ENCODE measurements at regions not wholly inside any gene's neighbourhood (a gene's known extent, or its start where the extent isn't known, plus 50 kb on each side); places are given as distances from the start of the nearest gene placed in this dataset.

DNA sequence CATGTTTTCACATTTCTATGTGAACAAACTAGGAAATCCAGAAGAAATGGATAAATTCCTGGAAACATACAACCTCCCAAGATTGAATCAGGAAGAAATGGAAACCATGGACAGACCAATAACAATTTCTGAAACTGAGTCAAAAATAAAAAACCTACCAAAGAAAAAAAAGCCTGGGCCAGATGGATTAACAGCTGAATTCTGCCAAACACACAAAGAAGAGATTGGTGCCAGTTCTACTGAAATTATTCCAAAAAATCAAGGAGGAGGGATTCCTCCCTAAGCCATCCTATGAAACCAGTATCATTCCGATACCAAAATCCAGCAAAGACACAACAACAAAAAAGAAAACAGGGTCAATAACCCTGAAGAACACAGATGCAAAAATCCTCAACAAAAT lies 166.9 kb upstream of the FBXL7 start:
- in situ Hi-C loops (cut with MboI; ENCODE audit: low sequenced_read_pairs) = no loop called here
- Histone ChIP-seq H3K4me2 (ENCODE audit: low read depth, low read length) (no peak overlapping the region), H4K5ac (ENCODE audit: low read depth, low read length) (no peak overlapping the region), H3K18ac (ENCODE audit: low read depth, low read length) (no peak overlapping the region), H3K9me1 (ENCODE audit: insufficient read depth, low read length) (no peaks in the 10 kb centered on the region), H4K8ac (ENCODE audit: low read depth in 2 of 2, low read length in 2 of 2) (no peak overlapping the region), H3K56ac (ENCODE audit: extremely low read depth, insufficient read depth, low read length) (no peak overlapping the region), H2BK5ac (ENCODE audit: low read depth, low read length, poor library complexity, severe bottlenecking) (no peak overlapping the region), H3K9ac (ENCODE audit: low read depth, low read length) (no peak overlapping the region), H2BK15ac (ENCODE audit: low read depth, low read length) (no peak overlapping the region), H3K23ac (ENCODE audit: low read depth, low read length) (no peak overlapping the region), H4K91ac (ENCODE audit: insufficient read depth, low read depth, low read length) (no peak overlapping the region), H3K14ac (replicated peaks; ENCODE audit: low read depth, low read length) (no peak overlapping the region), H3K9me3 (ENCODE audit: control insufficient read depth, insufficient read depth, low read length) (no peaks in the 10 kb centered on the region), H3K4me1 (ENCODE audit: control insufficient read depth, insufficient read depth, low read length) (no peaks in the 10 kb centered on the region), H2BK120ac (ENCODE audit: low read depth, low read length) (no peak overlapping the region), H2AK9ac (replicated peaks; ENCODE audit: low read depth, low read length, poor library complexity) (no peak overlapping the region), H2AK5ac (ENCODE audit: low read depth, low read length) (no peak overlapping the region), H3K27me3 (ENCODE audit: control insufficient read depth, insufficient read depth, low read length) (no peaks in the 10 kb centered on the region; the same call in 1 of the 2 replicates), H2AFZ (replicated peaks; ENCODE audit: low read length, poor library complexity) (no peak overlapping the region), H3K27ac (ENCODE audit: insufficient read depth, low read length) (no peak overlapping the region), H3K4ac (ENCODE audit: low read depth, low read length) (no peak overlapping the region), H2BK20ac (ENCODE audit: low read depth, low read length) (no peak overlapping the region), H3K4me3 (ENCODE audit: insufficient read depth, low read depth, low read length) (no peak overlapping the region), H3K79me1 (ENCODE audit: low read depth in 1 of 2, low read length in 2 of 2) (no peaks in the 10 kb centered on the region), H4K20me1 (ENCODE audit: insufficient read depth, low read length) (no peaks in the 10 kb centered on the region), H3K36me3 (ENCODE audit: control insufficient read depth, insufficient read depth, low read length) (no peaks in the 10 kb centered on the region)
- no TSS peak for BruUV-seq (replicated peaks)
- TF ChIP-seq MXI1 (IDR thresholded peaks at IDR 0.05; ENCODE audit: borderline replicate concordance, low read depth, low read length) (no peak), RCOR1 (IDR thresholded peaks at IDR 0.05; ENCODE audit: insufficient replicate concordance, low read length) (no peak), RFX5 (IDR thresholded peaks at IDR 0.05; ENCODE audit: low read depth, low read length) (no peak), NFE2L2 (IDR thresholded peaks at IDR 0.05; ENCODE audit: low read depth, low read length) (no peak), SMC3 (IDR thresholded peaks at IDR 0.05; ENCODE audit: low read depth, low read length) (no peak), CEBPB (IDR thresholded peaks at IDR 0.05; ENCODE audit: low read depth, low read length) (no peak), MAZ (IDR thresholded peaks at IDR 0.05; ENCODE audit: borderline replicate concordance, low read depth, low read length) (no peak), CHD1 (IDR thresholded peaks at IDR 0.05; ENCODE audit: low read depth, low read length) (no peak)
- TF ChIP-seq, protein P1, sequence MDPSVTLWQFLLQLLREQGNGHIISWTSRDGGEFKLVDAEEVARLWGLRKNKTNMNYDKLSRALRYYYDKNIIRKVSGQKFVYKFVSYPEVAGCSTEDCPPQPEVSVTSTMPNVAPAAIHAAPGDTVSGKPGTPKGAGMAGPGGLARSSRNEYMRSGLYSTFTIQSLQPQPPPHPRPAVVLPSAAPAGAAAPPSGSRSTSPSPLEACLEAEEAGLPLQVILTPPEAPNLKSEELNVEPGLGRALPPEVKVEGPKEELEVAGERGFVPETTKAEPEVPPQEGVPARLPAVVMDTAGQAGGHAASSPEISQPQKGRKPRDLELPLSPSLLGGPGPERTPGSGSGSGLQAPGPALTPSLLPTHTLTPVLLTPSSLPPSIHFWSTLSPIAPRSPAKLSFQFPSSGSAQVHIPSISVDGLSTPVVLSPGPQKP (IDR thresholded peaks at IDR 0.05; ENCODE audit: borderline replicate concordance, low read depth, low read length) = no peak
- TF ChIP-seq, protein P2, sequence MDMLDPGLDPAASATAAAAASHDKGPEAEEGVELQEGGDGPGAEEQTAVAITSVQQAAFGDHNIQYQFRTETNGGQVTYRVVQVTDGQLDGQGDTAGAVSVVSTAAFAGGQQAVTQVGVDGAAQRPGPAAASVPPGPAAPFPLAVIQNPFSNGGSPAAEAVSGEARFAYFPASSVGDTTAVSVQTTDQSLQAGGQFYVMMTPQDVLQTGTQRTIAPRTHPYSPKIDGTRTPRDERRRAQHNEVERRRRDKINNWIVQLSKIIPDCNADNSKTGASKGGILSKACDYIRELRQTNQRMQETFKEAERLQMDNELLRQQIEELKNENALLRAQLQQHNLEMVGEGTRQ (IDR thresholded peaks at IDR 0.05; ENCODE audit: low read depth, low read length) = no peak
- CTCF ChIA-PET = no interaction called here
- dilution Hi-C loops (cut with HindIII; ENCODE audit: low sequenced_read_pairs, unreplicated experiment) = no loop called here
- POLR2A ChIA-PET (ENCODE audit: unreplicated experiment) = no interaction called here
- intact Hi-C loops (cut with micrococcal nuclease) = no loop called here
- ATAC-seq (ENCODE audit: low read depth) (no peak), DNase-seq (no peak)
- WGBS, 2 experiments (ENCODE audit: extremely low coverage in 2 of 2, insufficient read length in 1 of 2) = no CpG with 5 or more reads among the region's 1 CpG

Measured in IMR-90 (cell line).